ENCODE measurements at regions not wholly inside any gene's neighbourhood (a gene's known extent, or its start where the extent isn't known, plus 50 kb on each side); places are given as distances from the start of the nearest gene placed in this dataset.
A peak's percentile ranks its signal among the peaks of the same experiment; 100 is the strongest.

DNA sequence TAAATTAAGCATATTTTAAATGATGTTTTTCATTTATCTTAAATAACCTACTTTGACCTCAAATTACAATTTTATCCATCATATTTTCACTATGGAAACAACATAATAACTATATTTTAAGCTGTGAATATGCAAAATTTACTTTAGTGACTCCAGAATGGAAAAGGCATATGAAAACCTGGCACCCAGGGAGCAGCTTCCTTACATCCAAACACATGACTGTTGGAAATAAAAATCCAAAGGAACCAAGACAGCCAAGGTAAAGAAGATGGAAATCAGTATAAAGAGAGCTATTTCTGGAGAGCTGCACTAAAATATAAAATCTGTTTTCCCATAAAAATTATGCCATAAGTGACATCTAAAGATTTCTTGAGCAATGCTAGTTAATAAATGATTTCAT lies 140.3 kb upstream of the FTMT start:
- Histone ChIP-seq H3K27ac (no peak overlapping the region), H3K9me3 (replicated peaks) (no peaks in the 10 kb centered on the region), H3K4me1 (no peaks in the 10 kb centered on the region), H3K27me3 (no peaks in the 10 kb centered on the region), H3K4me3 (no peak overlapping the region), H3K36me3 (no peaks in the 10 kb centered on the region)
- DNase-seq: no peak

DNA sequence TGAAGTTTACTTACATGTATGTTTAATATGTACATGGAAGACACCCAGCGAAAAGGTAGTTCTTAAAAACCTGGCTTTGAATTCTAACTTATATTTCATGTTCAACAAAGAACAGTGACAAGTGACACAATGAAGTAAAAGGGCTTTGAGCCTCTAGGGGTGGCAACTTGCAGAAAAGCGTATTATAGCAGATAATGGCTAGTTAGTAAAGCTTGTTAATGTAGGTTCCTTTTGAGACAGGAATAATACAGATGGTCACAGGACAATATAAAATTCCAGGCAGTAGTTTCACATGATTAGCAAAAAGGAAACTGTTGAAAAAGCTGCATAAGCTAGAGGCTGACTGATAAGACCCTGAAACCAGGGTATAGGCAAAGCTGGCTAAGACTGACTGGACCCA lies 132.4 kb upstream of the FTMT start:
- no peaks in the 10 kb centered on the region for H3K4me1 ChIP-seq
- H3K4me3 ChIP-seq: no peak overlapping the region
- no peak overlapping the region for H3K27ac ChIP-seq

DNA sequence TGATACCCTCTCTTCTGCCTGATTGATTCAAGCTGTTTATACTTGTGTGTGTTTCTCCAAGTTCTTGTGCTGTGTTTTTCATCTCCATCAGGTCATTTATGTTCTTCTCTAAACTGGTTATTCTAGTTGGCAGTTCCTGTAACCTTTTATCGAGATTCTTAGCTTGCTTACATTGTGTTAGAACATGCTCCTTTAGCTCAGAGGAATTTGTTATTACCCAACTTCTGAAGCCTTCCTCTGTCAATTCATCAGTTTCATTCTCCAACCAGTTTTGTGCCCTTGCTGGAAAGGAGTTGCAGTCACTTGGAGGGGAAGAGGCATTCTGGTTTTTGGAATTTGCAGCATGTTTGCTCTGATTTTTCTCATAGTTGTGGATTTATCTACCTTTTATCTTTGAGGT lies 126.2 kb upstream of the FTMT start:
- H3K27ac ChIP-seq: no peak overlapping the region
- no peak for DNase-seq
- H3K4me3 ChIP-seq: no peak overlapping the region
- no peaks in the 10 kb centered on the region for H3K4me1 ChIP-seq
- 0 out of 2 replicates have a peak, but pooled peaks cover 3% of the 10 kb centered on the region for H3K27me3 ChIP-seq
- H3K36me3 ChIP-seq: no peaks in the 10 kb centered on the region
- H3K9me3 ChIP-seq (replicated peaks): no peaks in the 10 kb centered on the region

More for the DNA sequence above, 132.4 kb upstream of the FTMT start:
- Histone ChIP-seq H3K27me3 (no peaks in the 10 kb centered on the region), H3K36me3 (no peaks in the 10 kb centered on the region), H3K9me3 (replicated peaks) (no peaks in the 10 kb centered on the region)
- no peak for DNase-seq

DNA sequence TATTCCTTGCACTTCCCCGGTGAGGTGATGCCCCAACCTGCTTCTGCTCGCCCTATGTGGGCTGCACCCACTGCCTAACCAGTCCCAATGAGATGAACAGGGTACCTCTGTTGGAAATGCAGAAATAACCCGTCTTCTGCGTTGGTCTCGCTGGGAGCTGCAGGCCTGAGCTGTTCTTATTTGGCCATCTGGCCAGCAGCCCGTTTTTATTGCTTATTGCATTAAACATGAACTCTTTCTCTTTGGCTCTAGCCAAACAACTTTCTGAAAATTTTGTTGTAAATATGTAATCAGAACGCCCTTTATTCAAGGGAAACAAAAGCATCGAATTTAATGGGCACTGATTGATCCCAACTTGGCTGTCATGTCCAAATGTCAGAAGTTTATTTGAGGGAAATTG lies 124.7 kb upstream of the FTMT start:
- H3K4me1 ChIP-seq: no peaks in the 10 kb centered on the region
- DNase-seq: no peak
- no peaks in the 10 kb centered on the region for H3K9me3 ChIP-seq (replicated peaks)

DNA sequence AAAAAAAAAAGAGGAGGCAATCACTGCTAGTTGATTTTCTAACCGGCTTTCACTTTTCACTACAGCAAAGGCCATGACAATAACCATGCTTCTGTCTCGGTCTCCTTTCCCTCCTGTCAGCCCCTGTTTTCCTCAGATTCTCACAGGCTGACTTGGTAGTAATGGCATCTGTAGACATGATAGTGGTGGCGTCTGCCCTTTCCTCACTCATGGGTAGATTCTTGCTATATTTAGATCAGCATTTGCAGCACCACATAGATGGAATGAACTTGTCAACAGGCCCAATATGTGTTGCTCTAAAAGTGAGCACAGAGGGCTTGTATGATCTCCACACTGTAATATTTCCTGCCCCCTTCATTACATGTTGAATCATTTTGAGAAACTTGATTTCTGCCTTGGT lies 120.3 kb upstream of the FTMT start:
- Histone ChIP-seq H3K9me3 (replicated peaks) (no peaks in the 10 kb centered on the region), H3K4me1 (no peaks in the 10 kb centered on the region), H3K27ac (no peak overlapping the region), H3K36me3 (no peaks in the 10 kb centered on the region), H3K27me3 (0 out of 2 replicates have a peak, but pooled peaks cover 3% of the 10 kb centered on the region), H3K4me3 (no peak overlapping the region)
- no peak for DNase-seq

More for the DNA sequence above, 124.7 kb upstream of the FTMT start:
- Histone ChIP-seq H3K4me3 (no peak overlapping the region), H3K27me3 (0 out of 2 replicates have a peak, but pooled peaks cover 3% of the 10 kb centered on the region), H3K27ac (no peak overlapping the region), H3K36me3 (no peaks in the 10 kb centered on the region)

DNA sequence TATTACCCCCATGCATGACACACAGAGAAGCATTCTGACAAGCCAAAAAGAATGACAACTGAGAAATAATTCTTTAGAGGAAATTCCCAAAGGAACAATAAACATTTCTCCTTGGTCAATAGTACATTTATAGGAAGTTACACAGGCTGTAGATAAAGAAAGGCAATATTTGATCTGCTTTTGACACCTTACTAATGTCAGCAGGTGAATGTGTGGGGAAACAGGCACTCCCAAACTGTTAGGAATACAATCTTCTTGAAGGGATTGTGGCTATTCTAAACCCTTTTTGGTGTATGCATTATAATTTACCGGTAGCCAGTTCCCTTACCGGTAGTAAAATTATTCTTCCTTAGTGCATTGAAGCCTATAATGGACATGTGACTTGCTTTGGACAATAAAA lies 116.1 kb upstream of the FTMT start:
- no peaks in the 10 kb centered on the region for H3K9me3 ChIP-seq (replicated peaks)
- H3K36me3 ChIP-seq: no peaks in the 10 kb centered on the region
- no peaks in the 10 kb centered on the region; the same call in 1 of the 2 replicates for H3K27me3 ChIP-seq
- H3K4me3 ChIP-seq: no peak overlapping the region
- H3K4me1 ChIP-seq: no peaks in the 10 kb centered on the region
- no peak for DNase-seq
- H3K27ac ChIP-seq: no peak overlapping the region

DNA sequence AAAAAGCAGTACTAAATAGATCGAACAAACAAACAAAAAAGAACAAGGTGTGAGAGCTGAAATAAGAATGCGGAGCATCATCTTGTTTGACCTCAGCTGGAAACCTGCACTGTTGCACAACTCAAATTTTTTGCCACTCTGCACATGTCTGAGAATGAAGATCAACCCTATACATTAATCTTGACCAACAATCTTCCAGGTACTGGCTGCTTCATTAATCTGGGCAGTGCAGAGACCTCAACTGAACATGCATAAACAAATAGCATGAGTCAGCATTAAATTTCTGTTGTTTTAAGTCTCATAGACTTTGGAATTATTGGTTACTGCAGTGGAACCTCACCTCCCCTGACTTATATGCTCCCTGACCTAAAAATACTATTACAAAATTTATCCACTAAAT lies 114.6 kb upstream of the FTMT start:
- no peaks in the 10 kb centered on the region for H3K4me1 ChIP-seq
- H3K4me3 ChIP-seq: no peak overlapping the region
- DNase-seq: no peak
- H3K27me3 ChIP-seq: no peaks in the 10 kb centered on the region; the same call in 1 of the 2 replicates
- H3K27ac ChIP-seq: no peak overlapping the region
- H3K9me3 ChIP-seq (replicated peaks): no peaks in the 10 kb centered on the region
- no peaks in the 10 kb centered on the region for H3K36me3 ChIP-seq

DNA sequence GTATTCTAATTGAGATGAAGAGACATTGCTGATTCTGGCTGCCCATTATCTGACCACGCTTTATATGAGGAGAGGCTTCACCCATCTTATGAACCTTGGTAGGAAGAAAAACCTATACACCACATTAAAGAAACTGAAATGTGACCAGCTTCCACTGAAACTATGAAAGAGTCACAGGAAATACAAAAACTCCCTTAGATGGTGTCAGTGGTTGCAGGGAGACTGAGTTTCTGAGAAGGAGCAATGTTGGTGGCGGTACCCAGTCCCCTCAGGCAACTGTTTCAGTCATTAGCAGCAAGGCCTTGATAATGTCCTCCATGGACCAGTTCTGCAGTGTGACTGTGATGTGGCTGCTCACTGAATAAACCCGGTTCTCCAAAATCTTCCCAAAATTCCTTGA lies 110.5 kb upstream of the FTMT start:
- DNase-seq: no peak
- H3K4me3 ChIP-seq: no peak overlapping the region
- H3K4me1 ChIP-seq: no peaks in the 10 kb centered on the region
- no peak overlapping the region for H3K27ac ChIP-seq
- H3K9me3 ChIP-seq (replicated peaks): no peaks in the 10 kb centered on the region
- H3K36me3 ChIP-seq: no peaks in the 10 kb centered on the region
- H3K27me3 ChIP-seq: no peaks in the 10 kb centered on the region; the same call in none of the 2 replicates

DNA sequence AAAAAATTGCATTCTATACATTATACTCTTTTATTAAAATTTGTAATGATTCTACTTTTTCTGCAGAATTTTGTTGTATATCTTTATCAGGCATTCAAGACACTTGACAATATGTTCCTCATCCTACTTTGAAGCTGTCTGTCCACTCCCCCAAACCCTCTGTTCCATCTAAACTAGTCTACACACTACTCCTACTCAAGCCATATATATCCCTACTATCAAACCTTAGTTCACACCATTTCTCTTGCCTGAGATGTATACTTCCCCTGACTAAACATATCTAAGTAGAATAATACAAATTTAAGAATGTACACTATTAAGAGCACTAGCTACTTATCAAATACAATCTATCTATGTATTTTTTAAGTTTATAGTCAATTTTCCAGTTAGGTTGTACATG lies 107.1 kb upstream of the FTMT start:
- Histone ChIP-seq H3K4me1 (no peaks in the 10 kb centered on the region), H3K4me3 (no peak overlapping the region), H3K27me3 (peaks cover 6% of the 10 kb centered on the region; the same call in 1 of the 2 replicates), H3K9me3 (replicated peaks) (no peaks in the 10 kb centered on the region), H3K36me3 (no peaks in the 10 kb centered on the region), H3K27ac (no peak overlapping the region)
- DNase-seq: no peak

DNA sequence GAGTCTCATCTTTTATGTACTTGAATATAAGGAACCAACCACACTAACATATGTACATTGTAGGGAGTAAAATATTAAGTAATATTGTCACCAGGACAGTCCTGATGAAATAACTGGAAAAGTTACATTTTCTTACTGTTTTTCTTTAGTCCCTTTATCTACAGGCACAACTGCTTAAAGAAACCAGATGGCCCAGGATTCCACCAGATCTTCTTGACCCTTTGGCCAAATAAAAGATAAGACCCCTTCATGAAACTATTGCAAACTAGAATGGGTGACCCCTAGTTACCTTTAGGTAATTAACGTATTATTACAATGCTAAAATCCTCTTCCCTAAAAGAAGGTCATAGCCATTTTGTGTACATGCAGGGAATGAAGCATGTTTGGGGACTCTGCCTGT lies 106.3 kb upstream of the FTMT start:
- Histone ChIP-seq H3K4me3 (no peak overlapping the region), H3K27me3 (peaks cover 6% of the 10 kb centered on the region; the same call in 1 of the 2 replicates), H3K9me3 (replicated peaks) (no peaks in the 10 kb centered on the region), H3K27ac (no peak overlapping the region), H3K36me3 (no peaks in the 10 kb centered on the region), H3K4me1 (no peaks in the 10 kb centered on the region)
- DNase-seq: no peak

DNA sequence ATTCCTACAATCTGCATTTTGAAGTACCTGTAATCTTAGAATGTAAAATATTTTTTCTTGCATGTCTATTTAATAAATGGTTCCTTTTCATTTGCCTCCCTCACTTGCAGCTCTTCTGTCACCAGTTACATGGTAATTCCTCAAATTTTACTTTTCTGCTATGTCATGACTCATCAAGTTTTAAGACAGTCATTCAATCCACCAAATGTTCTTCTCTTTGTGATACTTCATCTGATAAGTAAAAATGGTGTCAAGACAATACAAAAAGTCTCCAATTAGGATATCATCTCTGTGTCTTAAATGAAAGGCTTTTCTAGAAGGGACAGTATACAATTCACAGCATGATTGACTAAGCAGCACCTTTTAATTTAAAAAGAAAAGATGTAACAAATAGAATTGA lies 104.9 kb upstream of the FTMT start:
- peaks cover 6% of the 10 kb centered on the region; the same call in 1 of the 2 replicates for H3K27me3 ChIP-seq
- H3K4me1 ChIP-seq: no peaks in the 10 kb centered on the region
- H3K4me3 ChIP-seq: no peak overlapping the region
- no peaks in the 10 kb centered on the region for H3K36me3 ChIP-seq
- H3K9me3 ChIP-seq (replicated peaks): no peaks in the 10 kb centered on the region
- H3K27ac ChIP-seq: no peak overlapping the region
- no peak for DNase-seq

DNA sequence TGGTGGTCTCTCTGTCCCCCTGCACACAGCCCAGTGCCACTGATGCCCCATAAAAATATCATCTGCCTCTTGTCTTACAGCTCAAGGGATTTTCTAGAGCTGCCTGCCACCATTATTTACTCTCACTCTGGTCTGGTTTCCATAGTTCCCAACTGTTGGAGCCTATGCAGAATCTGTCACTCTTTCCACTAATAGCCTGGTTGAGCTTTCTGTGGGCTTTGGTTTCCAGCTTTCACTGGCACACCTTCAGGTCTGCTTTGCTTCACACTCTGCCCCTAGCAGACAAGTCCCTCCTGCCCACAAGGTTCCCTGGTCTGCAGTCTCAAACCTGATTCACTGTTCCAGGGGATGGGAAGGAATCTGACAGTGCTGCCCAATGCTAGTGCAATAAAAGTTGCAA lies 103.0 kb upstream of the FTMT start:
- Histone ChIP-seq H3K27me3 (peaks cover 6% of the 10 kb centered on the region; the same call in 1 of the 2 replicates), H3K4me3 (no peak overlapping the region), H3K4me1 (no peaks in the 10 kb centered on the region), H3K9me3 (replicated peaks) (no peaks in the 10 kb centered on the region), H3K36me3 (no peaks in the 10 kb centered on the region), H3K27ac (no peak overlapping the region)
- no peak for DNase-seq

DNA sequence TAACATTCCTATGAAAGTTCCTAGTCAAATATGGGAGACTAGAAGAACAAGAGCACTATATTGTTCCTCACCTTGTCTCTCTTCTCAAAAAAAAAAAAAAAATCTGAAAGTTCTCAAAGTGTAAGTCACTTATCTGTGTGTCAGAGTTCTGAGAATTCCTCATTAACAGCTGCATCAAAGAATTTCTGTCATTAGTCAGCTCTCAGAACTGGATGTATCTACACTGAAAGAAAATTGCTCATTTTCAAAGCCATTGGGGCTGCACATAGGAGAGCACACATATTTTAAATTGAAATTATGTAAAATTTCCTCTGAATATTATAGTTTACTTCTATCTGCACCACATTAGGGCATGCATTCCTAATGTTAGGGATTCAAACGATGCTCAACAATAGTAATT lies 99.5 kb upstream of the FTMT start:
- H3K4me1 ChIP-seq: no peaks in the 10 kb centered on the region
- DNase-seq: no peak
- H3K36me3 ChIP-seq: no peaks in the 10 kb centered on the region
- H3K4me3 ChIP-seq: no peak overlapping the region
- no peaks in the 10 kb centered on the region for H3K27me3 ChIP-seq
- no peaks in the 10 kb centered on the region for H3K9me3 ChIP-seq (replicated peaks)
- H3K27ac ChIP-seq: no peak overlapping the region

DNA sequence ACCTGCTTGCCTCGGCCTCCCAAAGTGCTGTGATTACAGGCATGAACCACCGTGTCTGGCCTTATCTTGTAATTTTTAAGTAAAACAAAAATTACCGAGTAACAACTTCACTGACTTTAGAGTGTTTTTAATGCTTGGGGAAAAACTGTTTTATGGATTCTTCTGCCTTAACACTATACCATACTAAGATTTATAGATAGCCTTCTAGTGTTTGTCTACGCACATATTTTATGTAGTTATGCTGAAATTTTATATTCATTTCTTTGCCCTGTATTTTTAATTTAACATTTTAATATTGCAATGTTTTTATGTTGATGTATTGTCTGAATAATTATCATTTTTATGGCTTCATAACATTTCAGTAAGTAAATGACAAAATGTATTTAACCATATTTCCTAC lies 96.4 kb upstream of the FTMT start:
- DNase-seq: no peak
- Histone ChIP-seq H3K4me1 (no peaks in the 10 kb centered on the region), H3K36me3 (no peaks in the 10 kb centered on the region), H3K27me3 (no peaks in the 10 kb centered on the region), H3K9me3 (replicated peaks) (no peaks in the 10 kb centered on the region), H3K4me3 (no peak overlapping the region), H3K27ac (no peak overlapping the region)

DNA sequence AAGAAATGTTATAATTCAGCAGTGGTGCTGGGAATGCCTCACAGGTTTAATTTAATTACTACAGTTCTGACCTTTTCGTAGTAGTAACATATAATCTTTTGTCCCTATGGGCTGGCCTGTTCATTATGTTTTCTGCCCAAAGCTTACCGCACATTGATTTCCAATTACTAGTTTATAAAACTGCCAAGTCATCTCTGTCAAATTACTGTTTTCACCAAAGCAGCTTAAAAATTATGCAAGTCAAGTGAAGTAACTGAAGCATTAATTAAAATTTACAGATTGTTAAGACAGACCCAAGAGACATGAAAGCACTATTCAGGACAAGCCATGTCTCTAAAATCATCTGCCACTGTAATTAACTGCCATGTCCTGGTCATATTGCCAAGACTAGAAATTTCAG lies 93.9 kb upstream of the FTMT start:
- no peaks in the 10 kb centered on the region for H3K27me3 ChIP-seq
- no peaks in the 10 kb centered on the region for H3K9me3 ChIP-seq (replicated peaks)
- no peak for DNase-seq
- no peak overlapping the region for H3K4me3 ChIP-seq
- no peak overlapping the region for H3K27ac ChIP-seq
- no peaks in the 10 kb centered on the region for H3K36me3 ChIP-seq
- no peaks in the 10 kb centered on the region for H3K4me1 ChIP-seq

DNA sequence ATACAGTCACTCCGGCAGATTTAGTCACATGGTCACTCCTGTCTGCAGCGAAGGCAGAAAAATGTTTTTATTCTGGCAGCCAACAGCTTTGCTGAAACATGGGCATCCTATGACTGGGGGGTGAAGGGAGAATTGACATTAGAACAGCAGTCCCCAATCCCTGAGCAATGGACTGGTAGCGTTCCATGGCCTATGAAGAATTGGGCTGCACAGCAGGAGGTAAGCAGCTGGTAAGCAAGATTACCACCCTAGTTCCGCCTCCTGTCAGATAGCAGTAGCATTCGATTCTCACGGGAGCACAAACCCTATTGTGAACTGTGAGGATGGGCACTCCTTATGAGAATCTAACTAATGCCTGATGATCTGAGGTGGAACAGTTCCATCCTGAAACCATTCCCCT lies 93.1 kb upstream of the FTMT start:
- Histone ChIP-seq H3K4me3 (no peak overlapping the region), H3K4me1 (no peaks in the 10 kb centered on the region), H3K9me3 (replicated peaks) (no peaks in the 10 kb centered on the region), H3K27ac (no peak overlapping the region), H3K27me3 (no peaks in the 10 kb centered on the region), H3K36me3 (no peaks in the 10 kb centered on the region)
- DNase-seq: peak; percentile 29 to 57

Measured in SJCRH30 (cell line).